GM10266 (cell line): ENCODE measurements at regions not wholly inside any gene's neighbourhood (a gene's known extent, or its start where the extent isn't known, plus 50 kb on each side); places are given as distances from the start of the nearest gene placed in this dataset.

ENCODE experiments used
- DNase-seq: peaks from one replicate; pipeline ENCODE4 v3.0.0; 2012; ENCODE audit errors: extremely low spot score
- CTCF ChIP-seq: IDR thresholded peaks from 2 replicates; pipeline ENCODE4 v1.5.1; 2012; ENCODE audit warnings: mild to moderate bottlenecking, low read depth; ENCODE audit not compliant: control insufficient read depth, insufficient read depth; ENCODE audit errors: missing control alignments

GRCh38 chr9:26415528-26415927, 477.1 kb downstream of the CAAP1 start:
- no peak for DNase-seq
- TF ChIP-seq CTCF: no peak

- DNase-seq: no peak
- TF ChIP-seq CTCF: no peak
Measured at GRCh38 chr9:26413611-26414010, 479.0 kb downstream of the CAAP1 start.

GRCh38 chr9:26412446-26412845, 480.2 kb downstream of the CAAP1 start:
- no peak for DNase-seq
- no peak for TF ChIP-seq CTCF

- TF ChIP-seq CTCF: no peak
- no peak for DNase-seq
Measured at GRCh38 chr9:26406676-26407075, 485.9 kb downstream of the CAAP1 start.

GRCh38 chr9:26399556-26399955, 493.0 kb downstream of the CAAP1 start:
- no peak for DNase-seq

GRCh38 chr9:26394025-26394424, 498.6 kb downstream of the CAAP1 start:
- TF ChIP-seq CTCF: no peak
- no peak for DNase-seq

More at GRCh38 chr9:26399556-26399955, 493.0 kb downstream of the CAAP1 start:
- TF ChIP-seq CTCF: no peak

- DNase-seq: no peak
- TF ChIP-seq CTCF: no peak
Measured at GRCh38 chr9:26392639-26393038, 500.0 kb downstream of the CAAP1 start.
